Endothelial cell of umbilical vein (primary cell): ENCODE measurements at regions not wholly inside any gene's neighbourhood (a gene's known extent, or its start where the extent isn't known, plus 50 kb on each side); places are given as distances from the start of the nearest gene placed in this dataset.

Source experiments
- BruUV-seq: library from RNA; stranded (reverse); fragments of 400-500 nt; replicated peaks from 2 replicates; lab custom pipeline; 2021; lab: Mats Ljungman, UMichigan
- CTCF ChIA-PET: fragments of 300-600, 350-600 bp; sonication (Branson Sonifier 250); formaldehyde crosslinking; loops from one replicate; lab custom pipeline; 2021; ENCODE audit warnings: antibody characterized with exemption, inconsistent platforms; lab: Charles Lee
- POLR2A ChIA-PET: fragments of 300-600, 350-600 bp; sonication (Branson Sonifier 250); formaldehyde crosslinking; loops from one replicate; lab custom pipeline; 2021; ENCODE audit warnings: antibody characterized with exemption, inconsistent platforms; lab: Charles Lee
- DNase-seq: peaks from one replicate; pipeline ENCODE4 v3.0.0-alpha.2; 2011; ENCODE audit warnings: low read depth, low spot score
- FAIRE-seq: peaks from 2 replicates; lab custom pipeline; 2011; peaks lifted over from hg19 to GRCh38; lab: Jason Lieb, UNC
- H2AFZ ChIP-seq: 2 replicates; pipeline ENCODE4 v1.6.0; 2012; ENCODE audit warnings: low read depth, low read length, control low read depth, inconsistent platforms
- H3K27ac ChIP-seq: 2 replicates; pipeline ENCODE4 v1.5.1; 2011; ENCODE audit warnings: low read depth, mild to moderate bottlenecking, control low read depth, low read length, moderate library complexity; ENCODE audit not compliant: insufficient read depth
- H3K27me3 ChIP-seq, 2 experiments: 2 replicates each; pipeline versions ENCODE4 v1.6.0 to v1.6.1; 2011; ENCODE audit warnings: low read length in 2 of 2, mixed read lengths in 1 of 2; ENCODE audit not compliant: control insufficient read depth in 2 of 2, insufficient read depth in 2 of 2
- H3K36me3 ChIP-seq, 2 experiments: 2 replicates in 1 of 2; 3 replicates in 1 of 2; pipeline ENCODE4 v1.5.1; 2011; ENCODE audit warnings: low read length in 2 of 2, mild to moderate bottlenecking in 1 of 2, moderate library complexity in 1 of 2; ENCODE audit not compliant: control insufficient read depth in 2 of 2, insufficient read depth in 2 of 2; ENCODE audit errors: extremely low read depth in 1 of 2
- H3K4me1 ChIP-seq: 3 replicates; pipeline ENCODE4 v1.5.1; 2011; ENCODE audit warnings: mild to moderate bottlenecking, low read length; ENCODE audit not compliant: control insufficient read depth, insufficient read depth; ENCODE audit errors: extremely low read depth
- H3K4me2 ChIP-seq: 2 replicates; pipeline ENCODE4 v1.6.1; 2011; ENCODE audit warnings: low read length, control low read depth, mixed read lengths; ENCODE audit not compliant: insufficient read depth
- H3K4me3 ChIP-seq, 3 experiments: fragments of 200-600 bp in 1 of 3; sonication (generic), shearing (Covaris generic) in 1 of 3; replicated peaks in 1 of 3; 2 replicates each; pipeline ENCODE4 v1.5.1; 2011 to 2016; ENCODE audit warnings: control low read depth in 3 of 3, low read length in 3 of 3, mild to moderate bottlenecking in 2 of 3, inconsistent platforms in 1 of 3, low read depth in 1 of 3, moderate library complexity in 1 of 3; ENCODE audit not compliant: insufficient read depth in 1 of 3
- H3K79me2 ChIP-seq: 2 replicates; pipeline ENCODE4 v1.6.0; 2012; ENCODE audit warnings: low read length, inconsistent platforms; ENCODE audit not compliant: control insufficient read depth, insufficient read depth
- H3K9ac ChIP-seq: replicated peaks from 2 replicates; pipeline ENCODE3; 2011; ENCODE audit warnings: low read length, control low read depth; ENCODE audit not compliant: insufficient read depth; ENCODE audit errors: extremely low read depth
- H3K9me1 ChIP-seq: replicated peaks from 3 replicates; pipeline ENCODE4 v1.6.0; 2011; ENCODE audit warnings: mild to moderate bottlenecking, low read length; ENCODE audit not compliant: control insufficient read depth, insufficient read depth; ENCODE audit errors: extremely low read depth
- H3K9me3 ChIP-seq: replicated peaks from 2 replicates; pipeline ENCODE4 v1.5.1; 2012; ENCODE audit warnings: low read length, inconsistent platforms; ENCODE audit not compliant: control insufficient read depth, insufficient read depth
- H4K20me1 ChIP-seq: replicated peaks from 2 replicates; pipeline ENCODE3; 2011; ENCODE audit warnings: mild to moderate bottlenecking, low read length; ENCODE audit not compliant: control insufficient read depth, insufficient read depth; ENCODE audit errors: extremely low read depth
- EZH2 ChIP-seq: IDR thresholded peaks from 2 replicates; pipeline ENCODE4 v1.6.1; 2012; ENCODE audit warnings: borderline replicate concordance, low read depth, mild to moderate bottlenecking, moderate library complexity, low read length, inconsistent platforms; ENCODE audit not compliant: severe bottlenecking
- FOS ChIP-seq: IDR thresholded peaks from 2 replicates; pipeline ENCODE4 v1.6.1; 2011; ENCODE audit warnings: mild to moderate bottlenecking, low read length, moderate library complexity, borderline replicate concordance; ENCODE audit not compliant: insufficient read depth
- GATA2 ChIP-seq: IDR thresholded peaks from 2 replicates; pipeline ENCODE4 v1.7.0; 2011; ENCODE audit warnings: low read depth, mild to moderate bottlenecking, moderate library complexity, mixed read lengths, low read length; ENCODE audit not compliant: insufficient read length, insufficient read depth
- JUN ChIP-seq: IDR thresholded peaks from 2 replicates; pipeline ENCODE4 v1.6.1; 2011; ENCODE audit warnings: borderline replicate concordance, low read depth; ENCODE audit not compliant: insufficient read length, insufficient read depth
- MYC ChIP-seq: IDR thresholded peaks from one replicate; pipeline ENCODE4 v1.6.1; 2011; ENCODE audit warnings: mild to moderate bottlenecking, low read depth, low read length
- POLR2A ChIP-seq: IDR thresholded peaks from 2 replicates; pipeline ENCODE4 v1.6.1; 2012; ENCODE audit warnings: low read depth, mild to moderate bottlenecking, control low read depth, low read length
- POLR2AphosphoS5 ChIP-seq: IDR thresholded peaks from 2 replicates; pipeline ENCODE4 v1.6.1; 2012; ENCODE audit warnings: low read depth, mild to moderate bottlenecking, control low read depth, low read length, moderate library complexity; ENCODE audit not compliant: insufficient read depth
- dilution Hi-C: fragments of 300-500 bp; cut with MboI; formaldehyde crosslinking; loops from one replicate; pipeline ENCODE4 v1.15.0; 2019; ENCODE audit warnings: low sequenced_read_pairs; ENCODE audit not compliant: extremely low pct_ligation_motif_present
- intact Hi-C: fragments of 100-400 bp; cut with micrococcal nuclease; formaldehyde crosslinking; loops from one replicate; pipeline ENCODE4 v1.10.0; 2022
- TF ChIP-seq, protein P1 (sequence below), 2 donors: IDR thresholded peaks; 1 replicate in 1 of 2; 2 replicates in 1 of 2; pipeline ENCODE4 v1.5.1; 2011; ENCODE audit warnings: low read length in 2 of 2, mild to moderate bottlenecking in 2 of 2, moderate library complexity in 2 of 2, control low read depth in 1 of 2, inconsistent platforms in 1 of 2, low read depth in 1 of 2; ENCODE audit not compliant: insufficient read depth in 1 of 2; ENCODE audit errors: extremely low read depth in 1 of 2
- TF ChIP-seq, protein P2 (sequence below): IDR thresholded peaks from 2 replicates; pipeline ENCODE4 v1.6.1; 2011; ENCODE audit not compliant: insufficient read depth, insufficient read length

DNA sequence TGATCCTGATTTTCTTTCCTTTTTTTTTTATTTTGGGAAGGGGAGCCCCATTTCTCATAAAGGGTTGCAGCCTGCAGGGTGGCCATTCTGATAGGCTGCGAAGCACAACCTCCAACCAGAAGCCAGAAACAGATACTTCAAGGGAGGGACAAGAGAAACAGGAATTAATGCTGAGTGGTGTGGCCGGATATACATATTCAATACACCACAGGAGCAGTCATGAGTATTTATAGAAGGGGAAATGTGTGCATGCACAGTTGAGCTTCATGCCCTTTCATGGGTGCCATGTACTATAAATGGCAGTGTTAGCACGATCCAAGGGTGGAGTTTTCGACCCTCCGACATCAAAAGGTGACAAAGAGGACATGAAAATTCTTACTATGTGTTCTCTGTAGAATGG, 320.8 kb downstream of the CBLN1 start:
- no peak overlapping the region for H3K9ac ChIP-seq
- H3K9me1 ChIP-seq = no peaks in the 10 kb centered on the region
- H3K4me1 ChIP-seq = no peaks in the 10 kb centered on the region
- DNase-seq (no peak), FAIRE-seq (no peak)
- H3K36me3 ChIP-seq = no peaks in the 10 kb centered on the region
- ChIA-PET POLR2A (no interaction called here), CTCF (no interaction called here)
- dilution Hi-C loops (no loop called here), intact Hi-C loops (no loop called here)
- H4K20me1 ChIP-seq = no peaks in the 10 kb centered on the region
- no peak overlapping the region for H3K4me3 ChIP-seq
- H3K4me2 ChIP-seq = no peak overlapping the region
- H3K79me2 ChIP-seq = no peaks in the 10 kb centered on the region
- peaks cover 10% of the 10 kb centered on the region for H3K9me3 ChIP-seq
- BruUV-seq = no TSS peak
- H2AFZ ChIP-seq = no peak overlapping the region
- H3K27me3 ChIP-seq = no peaks in the 10 kb centered on the region
- no peak for TF ChIP-seq EZH2
- TF ChIP-seq JUN = no peak
- no peak for TF ChIP-seq POLR2AphosphoS5
- TF ChIP-seq, protein P1, sequence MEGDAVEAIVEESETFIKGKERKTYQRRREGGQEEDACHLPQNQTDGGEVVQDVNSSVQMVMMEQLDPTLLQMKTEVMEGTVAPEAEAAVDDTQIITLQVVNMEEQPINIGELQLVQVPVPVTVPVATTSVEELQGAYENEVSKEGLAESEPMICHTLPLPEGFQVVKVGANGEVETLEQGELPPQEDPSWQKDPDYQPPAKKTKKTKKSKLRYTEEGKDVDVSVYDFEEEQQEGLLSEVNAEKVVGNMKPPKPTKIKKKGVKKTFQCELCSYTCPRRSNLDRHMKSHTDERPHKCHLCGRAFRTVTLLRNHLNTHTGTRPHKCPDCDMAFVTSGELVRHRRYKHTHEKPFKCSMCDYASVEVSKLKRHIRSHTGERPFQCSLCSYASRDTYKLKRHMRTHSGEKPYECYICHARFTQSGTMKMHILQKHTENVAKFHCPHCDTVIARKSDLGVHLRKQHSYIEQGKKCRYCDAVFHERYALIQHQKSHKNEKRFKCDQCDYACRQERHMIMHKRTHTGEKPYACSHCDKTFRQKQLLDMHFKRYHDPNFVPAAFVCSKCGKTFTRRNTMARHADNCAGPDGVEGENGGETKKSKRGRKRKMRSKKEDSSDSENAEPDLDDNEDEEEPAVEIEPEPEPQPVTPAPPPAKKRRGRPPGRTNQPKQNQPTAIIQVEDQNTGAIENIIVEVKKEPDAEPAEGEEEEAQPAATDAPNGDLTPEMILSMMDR (IDR thresholded peaks at IDR 0.05; ENCODE audit: extremely low read depth in 1 of 2, insufficient read depth in 1 of 2, low read depth in 1 of 2, low read length in 2 of 2) = no peak
- no peak for TF ChIP-seq POLR2A
- TF ChIP-seq, protein P2, sequence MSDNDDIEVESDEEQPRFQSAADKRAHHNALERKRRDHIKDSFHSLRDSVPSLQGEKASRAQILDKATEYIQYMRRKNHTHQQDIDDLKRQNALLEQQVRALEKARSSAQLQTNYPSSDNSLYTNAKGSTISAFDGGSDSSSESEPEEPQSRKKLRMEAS = no peak
- no peak for TF ChIP-seq FOS
- no peak for TF ChIP-seq MYC
- TF ChIP-seq GATA2 = no peak
- no peak overlapping the region for H3K27ac ChIP-seq
